RWPE1 (cell line): ENCODE measurements at regions not wholly inside any gene's neighbourhood (a gene's known extent, or its start where the extent isn't known, plus 50 kb on each side); places are given as distances from the start of the nearest gene placed in this dataset.
"Not testable (repeated sequence)": the region's sequence is repeated elsewhere in the genome, so short reads cannot be mapped to it uniquely, and the experiment has no call there.

Source experiments
- CTCF ChIA-PET: fragments of 350-600 bp; sonication (Branson Sonifier 250); formaldehyde crosslinking; extraction: SDS; loops from one replicate; lab custom pipeline; 2021; lab: Yijun Ruan, JAX
- POLR2A ChIA-PET: fragments of 400-600 bp; formaldehyde crosslinking; extraction: SDS; loops from one replicate; lab custom pipeline; 2020; ENCODE audit warnings: antibody characterized with exemption; ENCODE audit not compliant: low non-redundant PET; lab: Yijun Ruan, JAX
- DNase-seq: peaks from one replicate; pipeline ENCODE4 v3.0.0; 2012; ENCODE audit warnings: low spot score
- H3K27ac ChIP-seq: fragments of 450-650 bp; 2 replicates; pipeline ENCODE4 v1.5.1; 2017
- CTCF ChIP-seq: fragments of 450-650 bp; conservative IDR thresholded peaks from 2 replicates; pipeline ENCODE4 v1.5.1; 2017; ENCODE audit warnings: low read depth, mild to moderate bottlenecking

- H3K27ac ChIP-seq = no peak overlapping the region
- POLR2A ChIA-PET = no interaction called here
- CTCF ChIA-PET = no interaction called here
- no peak for DNase-seq
- no peak for TF ChIP-seq CTCF
Measured at GRCh38 chr2:82007071-82007664, 1702.6 kb upstream of the LRRTM1 start.

- H3K27ac ChIP-seq, DNase-seq, CTCF ChIA-PET, POLR2A ChIA-PET: not testable (repeated sequence)
Measured at GRCh38 chr2:82005889-82006288, 1701.3 kb upstream of the LRRTM1 start.

- H3K27ac ChIP-seq = no peak overlapping the region
- CTCF ChIA-PET = no interaction called here
- POLR2A ChIA-PET = no interaction called here
- TF ChIP-seq CTCF = no peak
- no peak for DNase-seq
Measured at GRCh38 chr2:82001614-82002013, 1697.1 kb upstream of the LRRTM1 start.

- no peak overlapping the region for H3K27ac ChIP-seq
- ChIA-PET CTCF (interaction anchor here (0.6 kb wide), 1 partner anchor 1044 kb away, joined by 3 read pairs; no protein-coding TSS in a partner anchor), POLR2A (no interaction called here)
- no peak for TF ChIP-seq CTCF
- DNase-seq = no peak
Measured at GRCh38 chr2:82000606-82001005, 1696.1 kb upstream of the LRRTM1 start.

GRCh38 chr2:81996332-81996731, 1691.8 kb upstream of the LRRTM1 start:
- ChIA-PET CTCF (no interaction called here), POLR2A (no interaction called here)
- no peak for DNase-seq
- TF ChIP-seq CTCF = no peak
- no peak overlapping the region for H3K27ac ChIP-seq

GRCh38 chr2:81991282-81991681, 1686.7 kb upstream of the LRRTM1 start:
- ChIA-PET POLR2A (no interaction called here), CTCF (no interaction called here)
- no peak for TF ChIP-seq CTCF
- DNase-seq = no peak
- no peak overlapping the region for H3K27ac ChIP-seq

- no peak for TF ChIP-seq CTCF
- POLR2A ChIA-PET = no interaction called here
Measured at GRCh38 chr2:81987370-81987769, 1682.8 kb upstream of the LRRTM1 start.

More at GRCh38 chr2:81987370-81987769, 1682.8 kb upstream of the LRRTM1 start:
- CTCF ChIA-PET = no interaction called here
- no peak for DNase-seq
- no peak overlapping the region for H3K27ac ChIP-seq
